Ascending aorta (tissue), 2 donors: ENCODE measurements at regions not wholly inside any gene's neighbourhood (a gene's known extent, or its start where the extent isn't known, plus 50 kb on each side); places are given as distances from the start of the nearest gene placed in this dataset.

Experiments used
- DNase-seq, 2 donors: peaks; one replicate each; pipeline ENCODE4 v3.0.0-alpha.2; 2019; ENCODE audit warnings: low spot score in 2 of 2
- H3K27ac ChIP-seq, 2 donors: fragments of 200-600 bp; sonication (generic); one replicate each; pipeline ENCODE4 v1.5.1; 2016 to 2017; ENCODE audit warnings: mild to moderate bottlenecking in 1 of 2
- H3K27me3 ChIP-seq: fragments of 200-600 bp; sonication (generic); one replicate; pipeline ENCODE4 v1.5.1; 2017
- H3K36me3 ChIP-seq, 2 donors: fragments of 200-600 bp; sonication (generic); one replicate each; pipeline ENCODE4 v1.5.1; 2016
- H3K4me1 ChIP-seq, 2 donors: fragments of 200-600 bp; sonication (generic); one replicate each; pipeline ENCODE4 v1.5.1; 2016 to 2017; ENCODE audit warnings: mild to moderate bottlenecking in 1 of 2
- H3K4me3 ChIP-seq, 2 donors: fragments of 200-600 bp; sonication (generic); one replicate each; pipeline ENCODE4 v1.5.1; 2016 to 2017; ENCODE audit warnings: mild to moderate bottlenecking in 1 of 2
- H3K9me3 ChIP-seq, 2 donors: fragments of 200-600 bp; sonication (generic); one replicate each; pipeline ENCODE4 v1.5.1; 2016
- CTCF ChIP-seq, 3 experiments: fragments of 200-600 bp in 2 of 3; fragments of 450-650 bp in 1 of 3; sonication (generic) in 2 of 3; IDR thresholded peaks; one replicate each; pipeline ENCODE4 v1.5.1; 2016 to 2019; ENCODE audit warnings: antibody characterized with exemption in 3 of 3, mild to moderate bottlenecking in 1 of 3, moderate library complexity in 1 of 3
- intact Hi-C: fragments of 100-400 bp; cut with DNase I; formaldehyde crosslinking; loops from one replicate; pipeline ENCODE4 v1.15.1; 2023

GRCh38 chr9:129467004-129467588, 153.8 kb downstream of the C9orf50 start:
- no peaks in the 10 kb centered on the region for H3K9me3 ChIP-seq
- no peak overlapping the region for H3K4me3 ChIP-seq
- no peak overlapping the region for H3K27ac ChIP-seq
- DNase-seq = no peak
- H3K27me3 ChIP-seq = no peaks in the 10 kb centered on the region
- intact Hi-C loops = no loop called here
- H3K36me3 ChIP-seq = no peaks in the 10 kb centered on the region
- peaks cover 8 to 20% of the 10 kb centered on the region in 2 donors for H3K4me1 ChIP-seq
- no peak for TF ChIP-seq CTCF (IDR thresholded peaks at IDR 0.05)

GRCh38 chr9:129465834-129466535, 154.9 kb downstream of the C9orf50 start:
- no peak for TF ChIP-seq CTCF (IDR thresholded peaks at IDR 0.05)
- Histone ChIP-seq H3K4me3 (no peak overlapping the region), H3K27me3 (no peaks in the 10 kb centered on the region), H3K9me3 (no peaks in the 10 kb centered on the region), H3K36me3 (no peaks in the 10 kb centered on the region), H3K4me1 (peaks cover 10 to 32% of the 10 kb centered on the region in 2 donors), H3K27ac (no peak overlapping the region)
- intact Hi-C loops = no loop called here
- DNase-seq = no peak

- Histone ChIP-seq H3K27me3 (no peaks in the 10 kb centered on the region), H3K36me3 (no peaks in the 10 kb centered on the region), H3K27ac (no peak overlapping the region), H3K4me3 (peak overlapping the region in 1 of 2 donors; percentile 24), H3K9me3 (no peaks in the 10 kb centered on the region), H3K4me1 (peaks cover 15 to 35% of the 10 kb centered on the region in 2 donors)
- intact Hi-C loops = loop anchor here (5.0 kb wide), 1 partner anchor 32 kb away; no protein-coding TSS in a partner anchor
- no peak for TF ChIP-seq CTCF (IDR thresholded peaks at IDR 0.05)
- no peak for DNase-seq
Measured at GRCh38 chr9:129464972-129465833, 155.7 kb downstream of the C9orf50 start.

- no peak for DNase-seq
- H3K4me1 ChIP-seq = peaks cover 24 to 46% of the 10 kb centered on the region in 2 donors
- H3K27ac ChIP-seq = no peak overlapping the region
- H3K36me3 ChIP-seq = no peaks in the 10 kb centered on the region
- intact Hi-C loops = loop anchor here (5.0 kb wide), 1 partner anchor 33 kb away; no protein-coding TSS in a partner anchor
- no peak overlapping the region for H3K4me3 ChIP-seq
- TF ChIP-seq CTCF (IDR thresholded peaks at IDR 0.05) = no peak
- H3K9me3 ChIP-seq = no peaks in the 10 kb centered on the region
- H3K27me3 ChIP-seq = no peaks in the 10 kb centered on the region
Measured at GRCh38 chr9:129463994-129464393, 156.9 kb downstream of the C9orf50 start.

- no peak for TF ChIP-seq CTCF (IDR thresholded peaks at IDR 0.05)
- Histone ChIP-seq H3K4me1 (peaks cover 29 to 51% of the 10 kb centered on the region in 2 donors), H3K4me3 (no peak overlapping the region), H3K36me3 (no peaks in the 10 kb centered on the region), H3K27me3 (no peaks in the 10 kb centered on the region), H3K27ac (no peak overlapping the region), H3K9me3 (no peaks in the 10 kb centered on the region)
- intact Hi-C loops = loop anchor here (5.0 kb wide), 1 partner anchor 34 kb away; no protein-coding TSS in a partner anchor
- DNase-seq = no peak
Measured at GRCh38 chr9:129463477-129463876, 157.4 kb downstream of the C9orf50 start.
